ENCODE measurements at regions not wholly inside any gene's neighbourhood (a gene's known extent, or its start where the extent isn't known, plus 50 kb on each side); places are given as distances from the start of the nearest gene placed in this dataset.

- H3K36me3 ChIP-seq = no peaks in the 10 kb centered on the region
- no peaks in the 10 kb centered on the region for H3K27me3 ChIP-seq
- H3K4me3 ChIP-seq = no peak overlapping the region
- intact Hi-C loops (cut with DNase I; ENCODE audit: low total_unique reads) = no loop called here
- H3K9me3 ChIP-seq = no peaks in the 10 kb centered on the region
- no peak for DNase-seq
- no peaks in the 10 kb centered on the region for H3K4me1 ChIP-seq
- H3K27ac ChIP-seq = no peak overlapping the region
- TF ChIP-seq EP300 (IDR thresholded peaks at IDR 0.05) (no peak), POLR2A (IDR thresholded peaks at IDR 0.05) (no peak), CTCF (IDR thresholded peaks at IDR 0.05) (no peak), POLR2AphosphoS5 (IDR thresholded peaks at IDR 0.05) (no peak)
Measured at GRCh38 chrY:17366400-17366799, 513.6 kb downstream of the CDY2B start.

GRCh38 chrY:17339028-17339427 is 541.0 kb downstream of the CDY2B start:
- no peaks in the 10 kb centered on the region for H3K9me3 ChIP-seq
- intact Hi-C loops (cut with DNase I; ENCODE audit: low total_unique reads) = no loop called here
- DNase-seq = no peak
- no peaks in the 10 kb centered on the region for H3K27me3 ChIP-seq
- TF ChIP-seq CTCF (IDR thresholded peaks at IDR 0.05) = no peak
- no peak for TF ChIP-seq POLR2A (IDR thresholded peaks at IDR 0.05)
- no peak for TF ChIP-seq EP300 (IDR thresholded peaks at IDR 0.05)
- no peak for TF ChIP-seq POLR2AphosphoS5 (IDR thresholded peaks at IDR 0.05)
- 62 to 67% (median 63%) methylated on average over 4 of the region's 4 CpGs; no CpG with 5 or more reads in 2 of the 5 donors for WGBS, 5 donors
- H3K36me3 ChIP-seq = no peaks in the 10 kb centered on the region
- no peak overlapping the region for H3K4me3 ChIP-seq
- no peaks in the 10 kb centered on the region for H3K4me1 ChIP-seq
- no peak overlapping the region for H3K27ac ChIP-seq

GRCh38 chrY:17330733-17331132 is 549.3 kb downstream of the CDY2B start:
- no peaks in the 10 kb centered on the region for H3K36me3 ChIP-seq
- DNase-seq = no peak
- H3K4me3 ChIP-seq = no peak overlapping the region
- TF ChIP-seq POLR2AphosphoS5 (IDR thresholded peaks at IDR 0.05) (no peak), EP300 (IDR thresholded peaks at IDR 0.05) (no peak), CTCF (IDR thresholded peaks at IDR 0.05) (no peak), POLR2A (IDR thresholded peaks at IDR 0.05) (no peak)
- no peaks in the 10 kb centered on the region for H3K4me1 ChIP-seq
- no peaks in the 10 kb centered on the region for H3K27me3 ChIP-seq
- no peak overlapping the region for H3K27ac ChIP-seq
- intact Hi-C loops (cut with DNase I; ENCODE audit: low total_unique reads) = no loop called here
- H3K9me3 ChIP-seq = no peaks in the 10 kb centered on the region

GRCh38 chrY:17319916-17320315 is 560.1 kb downstream of the CDY2B start:
- Histone ChIP-seq H3K4me1 (no peaks in the 10 kb centered on the region), H3K9me3 (peaks cover 0 to 4% (median 0%) of the 10 kb centered on the region in 4 donors), H3K27me3 (no peaks in the 10 kb centered on the region), H3K27ac (no peak overlapping the region), H3K36me3 (no peaks in the 10 kb centered on the region), H3K4me3 (no peak overlapping the region)
- DNase-seq = no peak
- TF ChIP-seq POLR2AphosphoS5 (IDR thresholded peaks at IDR 0.05) = no peak
- no peak for TF ChIP-seq CTCF (IDR thresholded peaks at IDR 0.05)
- no peak for TF ChIP-seq EP300 (IDR thresholded peaks at IDR 0.05)
- no peak for TF ChIP-seq POLR2A (IDR thresholded peaks at IDR 0.05)
- WGBS, 5 donors = 71 to 83% (median 78%) methylated on average over 1 of the region's 1 CpG; no CpG with 5 or more reads in 2 of the 5 donors
- intact Hi-C loops (cut with DNase I; ENCODE audit: low total_unique reads) = no loop called here
